NCI-H2171 (cell line): ENCODE measurements at regions not wholly inside any gene's neighbourhood (a gene's known extent, or its start where the extent isn't known, plus 50 kb on each side); places are given as distances from the start of the nearest gene placed in this dataset.
A peak's percentile ranks its signal among the peaks of the same experiment; 100 is the strongest.

Experiments used
- DNase-seq: peaks from one replicate; lab custom pipeline; 2025; lab: John Stamatoyannopoulos, UW

- no peak for DNase-seq
Measured at GRCh38 chr12:89992668-89993451, 284.2 kb upstream of the ATP2B1 start.

GRCh38 chr12:89991807-89992590 lies 283.4 kb upstream of the ATP2B1 start:
- DNase-seq: no peak

GRCh38 chr12:89988188-89988915 lies 279.7 kb upstream of the ATP2B1 start:
- no peak for DNase-seq

GRCh38 chr12:89985935-89986334 lies 277.3 kb upstream of the ATP2B1 start:
- no peak for DNase-seq

- DNase-seq: peak; percentile 23
Measured at GRCh38 chr12:89984846-89985245, 276.2 kb upstream of the ATP2B1 start.

GRCh38 chr12:89983622-89984021 lies 275.0 kb upstream of the ATP2B1 start:
- DNase-seq: no peak

GRCh38 chr12:89980236-89980635 lies 271.6 kb upstream of the ATP2B1 start:
- no peak for DNase-seq

GRCh38 chr12:89977405-89978085 lies 268.9 kb upstream of the ATP2B1 start:
- no peak for DNase-seq

GRCh38 chr12:89976866-89977265 lies 268.2 kb upstream of the ATP2B1 start:
- DNase-seq: no peak

GRCh38 chr12:89975574-89975973 lies 266.9 kb upstream of the ATP2B1 start:
- no peak for DNase-seq

GRCh38 chr12:89971880-89972279 lies 263.2 kb upstream of the ATP2B1 start:
- no peak for DNase-seq

GRCh38 chr12:89970722-89971121 lies 262.1 kb upstream of the ATP2B1 start:
- DNase-seq: no peak

- no peak for DNase-seq
Measured at GRCh38 chr12:89969093-89969492, 260.5 kb upstream of the ATP2B1 start.

- DNase-seq: no peak
Measured at GRCh38 chr12:89968151-89968700, 259.6 kb upstream of the ATP2B1 start.

GRCh38 chr12:89966495-89967240 lies 258.0 kb upstream of the ATP2B1 start:
- DNase-seq: no peak

- no peak for DNase-seq
Measured at GRCh38 chr12:89965993-89966392, 257.4 kb upstream of the ATP2B1 start.

GRCh38 chr12:89962648-89963047 lies 254.0 kb upstream of the ATP2B1 start:
- no peak for DNase-seq

- DNase-seq: no peak
Measured at GRCh38 chr12:89960607-89961394, 252.2 kb upstream of the ATP2B1 start.

GRCh38 chr12:89960011-89960507 lies 251.4 kb upstream of the ATP2B1 start:
- DNase-seq: no peak

- DNase-seq: no peak
Measured at GRCh38 chr12:89959179-89959578, 250.5 kb upstream of the ATP2B1 start.
